ENCODE measurements at regions not wholly inside any gene's neighbourhood (a gene's known extent, or its start where the extent isn't known, plus 50 kb on each side); places are given as distances from the start of the nearest gene placed in this dataset.

GRCh38 chr5:125227333-125228095 lies 481.1 kb upstream of the ZNF608 start:
- no peaks in the 10 kb centered on the region for H3K27me3 ChIP-seq (ENCODE audit: control insufficient read depth in 3 of 3, insufficient read depth in 3 of 3, low read length in 2 of 3)
- H3K9ac ChIP-seq (ENCODE audit: insufficient read depth in 1 of 2, low read length in 2 of 2) = no peak overlapping the region
- H3K4me1 ChIP-seq (ENCODE audit: control insufficient read depth in 5 of 5, insufficient read depth in 5 of 5, low read length in 5 of 5) = peaks cover 0 to 3% (median 0%) of the 10 kb centered on the region in 5 donors
- TF ChIP-seq, protein P1, sequence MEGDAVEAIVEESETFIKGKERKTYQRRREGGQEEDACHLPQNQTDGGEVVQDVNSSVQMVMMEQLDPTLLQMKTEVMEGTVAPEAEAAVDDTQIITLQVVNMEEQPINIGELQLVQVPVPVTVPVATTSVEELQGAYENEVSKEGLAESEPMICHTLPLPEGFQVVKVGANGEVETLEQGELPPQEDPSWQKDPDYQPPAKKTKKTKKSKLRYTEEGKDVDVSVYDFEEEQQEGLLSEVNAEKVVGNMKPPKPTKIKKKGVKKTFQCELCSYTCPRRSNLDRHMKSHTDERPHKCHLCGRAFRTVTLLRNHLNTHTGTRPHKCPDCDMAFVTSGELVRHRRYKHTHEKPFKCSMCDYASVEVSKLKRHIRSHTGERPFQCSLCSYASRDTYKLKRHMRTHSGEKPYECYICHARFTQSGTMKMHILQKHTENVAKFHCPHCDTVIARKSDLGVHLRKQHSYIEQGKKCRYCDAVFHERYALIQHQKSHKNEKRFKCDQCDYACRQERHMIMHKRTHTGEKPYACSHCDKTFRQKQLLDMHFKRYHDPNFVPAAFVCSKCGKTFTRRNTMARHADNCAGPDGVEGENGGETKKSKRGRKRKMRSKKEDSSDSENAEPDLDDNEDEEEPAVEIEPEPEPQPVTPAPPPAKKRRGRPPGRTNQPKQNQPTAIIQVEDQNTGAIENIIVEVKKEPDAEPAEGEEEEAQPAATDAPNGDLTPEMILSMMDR (IDR thresholded peaks at IDR 0.05; ENCODE audit: control extremely low read depth, extremely low read depth) = peak; percentile 4
- no peaks in the 10 kb centered on the region for H3K9me3 ChIP-seq (ENCODE audit: control insufficient read depth in 4 of 4, insufficient read depth in 3 of 4, low read length in 3 of 4)
- no peaks in the 10 kb centered on the region for H3K36me3 ChIP-seq (ENCODE audit: control insufficient read depth in 4 of 4, insufficient read depth in 4 of 4, low read length in 4 of 4)
- ATAC-seq (ENCODE audit: insufficient read depth, low FRiP score) (no peak), DNase-seq (no peak)
- no peak overlapping the region for H3K27ac ChIP-seq (ENCODE audit: low read depth in 1 of 2, low read length in 1 of 2)
- H3K4me3 ChIP-seq = no peak overlapping the region
- WGBS, 2 donors = 92 to 93% methylated on average over 7 of the region's 7 CpGs

- H3K9ac ChIP-seq (ENCODE audit: insufficient read depth in 1 of 2, low read length in 2 of 2) = no peak overlapping the region
- H3K4me3 ChIP-seq = no peak overlapping the region
- H3K27ac ChIP-seq (ENCODE audit: low read depth in 1 of 2, low read length in 1 of 2) = no peak overlapping the region
- TF ChIP-seq, protein P1 (IDR thresholded peaks at IDR 0.05; ENCODE audit: control extremely low read depth, extremely low read depth) = no peak
- DNase-seq (peak in 2 of 3 donors; percentile 35 to 39), ATAC-seq (ENCODE audit: insufficient read depth, low FRiP score) (no peak)
- peaks cover 0 to 3% (median 0%) of the 10 kb centered on the region in 5 donors for H3K4me1 ChIP-seq (ENCODE audit: control insufficient read depth in 5 of 5, insufficient read depth in 5 of 5, low read length in 5 of 5)
- WGBS, 2 donors = 60 to 63% methylated on average over 4 of the region's 4 CpGs
- H3K36me3 ChIP-seq (ENCODE audit: control insufficient read depth in 4 of 4, insufficient read depth in 4 of 4, low read length in 4 of 4) = no peaks in the 10 kb centered on the region
- no peaks in the 10 kb centered on the region for H3K9me3 ChIP-seq (ENCODE audit: control insufficient read depth in 4 of 4, insufficient read depth in 3 of 4, low read length in 3 of 4)
- H3K27me3 ChIP-seq (ENCODE audit: control insufficient read depth in 3 of 3, insufficient read depth in 3 of 3, low read length in 2 of 3) = no peaks in the 10 kb centered on the region
Observed at GRCh38 chr5:125228363-125229070, 482.1 kb upstream of the ZNF608 start.

GRCh38 chr5:125229556-125229955 lies 483.1 kb upstream of the ZNF608 start:
- H3K4me3 ChIP-seq = no peak overlapping the region
- DNase-seq (no peak), ATAC-seq (ENCODE audit: insufficient read depth, low FRiP score) (no peak)
- no peak overlapping the region for H3K27ac ChIP-seq (ENCODE audit: low read depth in 1 of 2, low read length in 1 of 2)
- no peak overlapping the region for H3K9ac ChIP-seq (ENCODE audit: insufficient read depth in 1 of 2, low read length in 2 of 2)
- no peaks in the 10 kb centered on the region for H3K9me3 ChIP-seq (ENCODE audit: control insufficient read depth in 4 of 4, insufficient read depth in 3 of 4, low read length in 3 of 4)
- peaks cover 0 to 4% (median 0%) of the 10 kb centered on the region in 5 donors for H3K4me1 ChIP-seq (ENCODE audit: control insufficient read depth in 5 of 5, insufficient read depth in 5 of 5, low read length in 5 of 5)
- H3K27me3 ChIP-seq (ENCODE audit: control insufficient read depth in 3 of 3, insufficient read depth in 3 of 3, low read length in 2 of 3) = no peaks in the 10 kb centered on the region
- WGBS, 2 donors = 96 to 97% methylated on average over 4 of the region's 4 CpGs
- TF ChIP-seq, protein P1 (IDR thresholded peaks at IDR 0.05; ENCODE audit: control extremely low read depth, extremely low read depth) = no peak
- H3K36me3 ChIP-seq (ENCODE audit: control insufficient read depth in 4 of 4, insufficient read depth in 4 of 4, low read length in 4 of 4) = no peaks in the 10 kb centered on the region

Data from lung (tissue), 11 donors.